Ovary (tissue), 7 donors: ENCODE measurements at regions not wholly inside any gene's neighbourhood (a gene's known extent, or its start where the extent isn't known, plus 50 kb on each side); places are given as distances from the start of the nearest gene placed in this dataset.

ENCODE experiments used
- DNase-seq, 5 donors: peaks; one replicate each; pipeline ENCODE4 v3.0.0-alpha.2; 2019 to 2020
- H3K27ac ChIP-seq, 2 donors: fragments of 200-600 bp; one replicate each; pipeline versions ENCODE4 v1.5.1 to v1.8.0; 2019 to 2022
- H3K27me3 ChIP-seq: fragments of 200-600 bp; one replicate; pipeline ENCODE4 v1.8.0; 2022
- H3K36me3 ChIP-seq: fragments of 200-600 bp; sonication (generic); one replicate; pipeline ENCODE4 v1.5.1; 2019
- H3K4me1 ChIP-seq: one replicate; pipeline ENCODE4 v1.8.1; 2013; ENCODE audit warnings: mild to moderate bottlenecking, moderate library complexity; ENCODE audit not compliant: insufficient read depth
- H3K4me3 ChIP-seq: fragments of 200-600 bp; sonication (generic); one replicate; pipeline ENCODE4 v1.5.1; 2017
- H3K9me3 ChIP-seq, 2 donors: fragments of 200-600 bp in 1 of 2; sonication (generic) in 1 of 2; one replicate each; pipeline versions ENCODE4 v1.5.1 to v1.8.1; 2013 to 2019; ENCODE audit warnings: mild to moderate bottlenecking in 1 of 2, moderate library complexity in 1 of 2
- EP300 ChIP-seq: sonication (generic); formaldehyde crosslinking; IDR thresholded peaks from one replicate; pipeline ENCODE4 v1.6.1; 2017; ENCODE audit warnings: antibody characterized with exemption
- POLR2A ChIP-seq: fragments of 450-650 bp; IDR thresholded peaks from one replicate; pipeline ENCODE4 v1.6.1; 2017; ENCODE audit warnings: antibody characterized with exemption, mild to moderate bottlenecking, moderate library complexity
- WGBS, 3 donors: extraction: QIAGEN DNeasy Blood & Tissue Kit in 1 of 3; methylation state at CpG; one replicate each; pipeline versions ENCODE4 v1.1.5 to v1.1.7; 2013 to 2017; 5-methylcytosine and 5-hydroxymethylcytosine counted together
- intact Hi-C, 4 donors: fragments of 100-400 bp; cut with DNase I; formaldehyde crosslinking; loops; one replicate each; pipeline versions ENCODE4 v1.11.0 to v1.15.1; 2022 to 2023
- TF ChIP-seq, protein P1 (sequence below), 3 donors: fragments of 450-650 bp in 2 of 3; fragments of 200-600 bp in 1 of 3; IDR thresholded peaks; one replicate each; pipeline versions ENCODE4 v1.5.1 to v1.8.0; 2016 to 2022; ENCODE audit warnings: antibody characterized with exemption in 3 of 3, mild to moderate bottlenecking in 1 of 3
- donor health status: DM: no; HTN: no; CAD: no; lungs with moderate emphysema.
- donor health status: DM: no; HTN: no; CAD: no.
- donor health status: Bipolar disorder and iron deficiency.
- donor health status: DM: no; HTN: no; CAD: no.
- donor health status: DM: yes; HTN: yes; CAD: no.

DNA sequence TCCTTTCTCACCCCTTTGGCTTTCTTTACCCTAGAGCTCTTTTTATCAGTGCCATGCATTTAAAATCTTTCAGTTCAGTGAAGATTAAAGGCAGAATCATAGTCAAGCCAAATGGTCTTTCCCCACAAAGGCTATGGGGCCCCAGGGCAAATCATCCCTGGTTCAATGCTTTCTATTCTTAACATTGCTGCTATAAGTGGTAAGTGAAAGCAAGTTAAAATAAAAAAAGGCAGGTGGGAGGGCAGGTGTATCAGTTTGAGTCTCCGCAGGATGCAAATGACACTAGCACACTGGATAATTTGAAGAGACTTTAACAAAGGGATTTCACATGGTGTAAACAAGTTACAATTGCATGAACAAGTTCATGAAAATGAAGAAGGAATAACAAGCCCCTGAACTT lies 757.4 kb downstream of the SATB2 start:
- Histone ChIP-seq H3K36me3 (no peaks in the 10 kb centered on the region), H3K4me3 (no peak overlapping the region), H3K9me3 (no peaks in the 10 kb centered on the region), H3K27me3 (peaks cover 2% of the 10 kb centered on the region), H3K4me1 (no peaks in the 10 kb centered on the region), H3K27ac (no peak overlapping the region)
- intact Hi-C loops: loop anchor here in 1 of 4 donors (5.0 kb wide), 1 partner anchor 62 kb away; no protein-coding TSS in a partner anchor
- no peak for TF ChIP-seq POLR2A
- TF ChIP-seq, protein P1, sequence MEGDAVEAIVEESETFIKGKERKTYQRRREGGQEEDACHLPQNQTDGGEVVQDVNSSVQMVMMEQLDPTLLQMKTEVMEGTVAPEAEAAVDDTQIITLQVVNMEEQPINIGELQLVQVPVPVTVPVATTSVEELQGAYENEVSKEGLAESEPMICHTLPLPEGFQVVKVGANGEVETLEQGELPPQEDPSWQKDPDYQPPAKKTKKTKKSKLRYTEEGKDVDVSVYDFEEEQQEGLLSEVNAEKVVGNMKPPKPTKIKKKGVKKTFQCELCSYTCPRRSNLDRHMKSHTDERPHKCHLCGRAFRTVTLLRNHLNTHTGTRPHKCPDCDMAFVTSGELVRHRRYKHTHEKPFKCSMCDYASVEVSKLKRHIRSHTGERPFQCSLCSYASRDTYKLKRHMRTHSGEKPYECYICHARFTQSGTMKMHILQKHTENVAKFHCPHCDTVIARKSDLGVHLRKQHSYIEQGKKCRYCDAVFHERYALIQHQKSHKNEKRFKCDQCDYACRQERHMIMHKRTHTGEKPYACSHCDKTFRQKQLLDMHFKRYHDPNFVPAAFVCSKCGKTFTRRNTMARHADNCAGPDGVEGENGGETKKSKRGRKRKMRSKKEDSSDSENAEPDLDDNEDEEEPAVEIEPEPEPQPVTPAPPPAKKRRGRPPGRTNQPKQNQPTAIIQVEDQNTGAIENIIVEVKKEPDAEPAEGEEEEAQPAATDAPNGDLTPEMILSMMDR (IDR thresholded peaks at IDR 0.05): no peak
- TF ChIP-seq EP300: no peak
- DNase-seq: no peak
- WGBS, 3 donors: 94 to 98% (median 95%) methylated on average over 1 of the region's 1 CpG

DNA sequence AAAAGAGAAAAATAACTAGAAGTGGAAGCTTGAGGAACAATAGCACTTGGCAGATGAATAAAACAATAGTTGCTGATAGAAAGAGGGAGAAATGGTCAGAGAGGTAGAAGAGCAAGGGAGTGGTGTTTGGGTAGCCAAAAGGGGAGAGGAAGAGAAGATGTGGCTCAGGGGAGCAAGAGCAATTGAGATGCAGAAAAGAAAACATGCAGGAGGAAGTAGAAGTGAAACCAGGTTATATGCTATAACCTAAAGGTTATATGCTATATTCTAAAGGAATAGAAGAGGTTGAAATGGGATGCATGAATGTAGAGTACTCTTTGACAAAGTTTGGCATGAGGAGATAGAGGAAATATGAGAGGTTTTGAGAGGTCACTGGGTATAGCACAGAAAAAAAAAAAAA lies 759.5 kb downstream of the SATB2 start:
- Histone ChIP-seq H3K27me3 (peaks cover 2% of the 10 kb centered on the region), H3K4me3 (no peak overlapping the region), H3K4me1 (no peaks in the 10 kb centered on the region), H3K9me3 (no peaks in the 10 kb centered on the region), H3K36me3 (no peaks in the 10 kb centered on the region), H3K27ac (no peak overlapping the region)
- no peak for DNase-seq
- TF ChIP-seq POLR2A (no peak), EP300 (no peak)
- TF ChIP-seq, protein P1 (IDR thresholded peaks at IDR 0.05): no peak
- intact Hi-C loops: no loop called here

DNA sequence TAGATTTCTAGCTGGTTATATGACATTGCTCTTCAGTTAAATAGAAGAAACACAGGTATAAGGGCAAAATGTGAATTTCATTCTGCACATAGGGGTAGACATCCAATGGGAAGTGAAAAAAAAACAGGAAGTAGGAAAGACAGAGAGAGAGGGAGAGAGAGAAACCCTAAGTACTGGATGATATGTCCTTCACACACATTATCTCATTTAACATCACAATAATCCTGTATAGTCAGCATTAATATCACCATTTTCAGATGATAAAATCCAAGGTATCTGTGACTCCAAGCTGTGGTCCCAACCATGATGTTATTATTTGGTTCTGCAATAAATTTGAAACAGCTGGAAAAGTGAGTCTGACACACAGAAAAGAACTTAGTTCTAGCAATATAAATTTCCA lies 759.9 kb downstream of the SATB2 start:
- Histone ChIP-seq H3K27ac (no peak overlapping the region), H3K36me3 (no peaks in the 10 kb centered on the region), H3K27me3 (peaks cover 2% of the 10 kb centered on the region), H3K4me3 (no peak overlapping the region), H3K9me3 (no peaks in the 10 kb centered on the region), H3K4me1 (no peaks in the 10 kb centered on the region)
- TF ChIP-seq POLR2A (no peak), EP300 (no peak)
- TF ChIP-seq, protein P1 (IDR thresholded peaks at IDR 0.05): no peak
- intact Hi-C loops: no loop called here
- DNase-seq: no peak

DNA sequence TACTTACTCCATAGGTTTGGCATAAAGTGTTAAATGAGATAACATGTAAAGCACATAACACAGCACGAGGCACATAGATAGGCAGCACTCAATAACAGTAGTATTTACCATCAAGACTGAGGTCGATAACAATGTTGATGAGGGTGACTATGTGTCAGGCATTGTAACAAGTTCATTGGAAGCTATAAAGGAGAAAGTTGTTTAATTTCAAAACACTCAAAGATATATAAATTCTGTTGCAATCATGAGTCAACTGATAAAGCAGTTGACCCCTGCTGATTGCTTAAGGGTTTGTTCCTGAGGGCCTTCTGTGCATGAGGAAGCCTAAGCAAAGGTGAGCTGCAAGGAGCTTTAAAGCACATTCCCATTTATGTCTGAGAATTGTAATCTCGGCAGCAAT lies 760.5 kb downstream of the SATB2 start:
- DNase-seq: no peak
- TF ChIP-seq, protein P1 (IDR thresholded peaks at IDR 0.05): no peak
- TF ChIP-seq EP300 (no peak), POLR2A (no peak)
- H3K36me3 ChIP-seq: no peaks in the 10 kb centered on the region
- H3K9me3 ChIP-seq: no peaks in the 10 kb centered on the region
- peaks cover 2% of the 10 kb centered on the region for H3K27me3 ChIP-seq
- H3K4me1 ChIP-seq: no peaks in the 10 kb centered on the region
- no peak overlapping the region for H3K4me3 ChIP-seq
- 79 to 83% (median 81%) methylated on average over 3 of the region's 3 CpGs for WGBS, 3 donors
- H3K27ac ChIP-seq: no peak overlapping the region
- intact Hi-C loops: no loop called here

DNA sequence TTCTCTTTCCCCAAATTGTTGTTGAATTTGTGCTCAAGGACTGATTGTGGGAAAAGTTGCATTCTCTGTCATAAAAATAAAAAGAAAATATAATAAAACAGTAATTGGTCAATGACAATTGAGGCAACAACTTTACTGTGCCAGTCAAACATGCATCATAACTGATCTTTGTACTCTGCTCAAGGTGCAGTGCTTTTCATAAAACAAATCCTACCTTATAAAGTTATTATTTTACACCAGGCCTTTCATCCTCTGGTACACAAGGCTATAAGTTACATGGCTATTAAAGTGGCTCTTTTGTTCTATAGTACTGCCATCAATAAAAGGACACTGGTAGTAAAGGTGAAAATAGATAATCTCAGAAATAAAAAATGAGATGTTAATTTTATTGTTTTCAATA lies 761.9 kb downstream of the SATB2 start:
- H3K27ac ChIP-seq: no peak overlapping the region
- no peaks in the 10 kb centered on the region for H3K9me3 ChIP-seq
- H3K4me1 ChIP-seq: no peaks in the 10 kb centered on the region
- H3K27me3 ChIP-seq: peaks cover 2% of the 10 kb centered on the region
- no peaks in the 10 kb centered on the region for H3K36me3 ChIP-seq
- no peak for DNase-seq
- no peak overlapping the region for H3K4me3 ChIP-seq
- intact Hi-C loops: no loop called here
- TF ChIP-seq, protein P1 (IDR thresholded peaks at IDR 0.05): no peak
- no peak for TF ChIP-seq POLR2A
- TF ChIP-seq EP300: no peak
